Panc1 (cell line): ENCODE measurements at regions not wholly inside any gene's neighbourhood (a gene's known extent, or its start where the extent isn't known, plus 50 kb on each side); places are given as distances from the start of the nearest gene placed in this dataset.

ENCODE experiments used
- ATAC-seq: fragments of 200-7000 bp; cut with Tn5 transposase; 2 replicates; pipeline ENCODE4 v1.9.1; 2020; ENCODE audit warnings: mild to moderate bottlenecking, moderate library complexity
- BruUV-seq: library from RNA; stranded (reverse); fragments of 400-500 nt; replicated peaks from 2 replicates; lab custom pipeline; 2021; lab: Mats Ljungman, UMichigan
- CTCF ChIA-PET: fragments of 300-600 bp; sonication (Branson Sonifier 250); formaldehyde crosslinking; loops from one replicate; lab custom pipeline; 2022; ENCODE audit warnings: antibody characterized with exemption; lab: Charles Lee
- POLR2A ChIA-PET: fragments of 300-600 bp; sonication (Branson Sonifier 250); formaldehyde crosslinking; loops from one replicate; lab custom pipeline; 2022; ENCODE audit warnings: antibody characterized with exemption; lab: Charles Lee
- DNase-seq: peaks from one replicate; pipeline ENCODE4 v3.0.0-alpha.2; 2010; ENCODE audit warnings: low read depth, low spot score
- H3K27ac ChIP-seq: 2 replicates; pipeline ENCODE4 v1.5.1; 2011; ENCODE audit warnings: mild to moderate bottlenecking, low read length, inconsistent platforms
- H3K27me3 ChIP-seq: fragments of 200-500 bp; sonication (Bioruptor generic); 2 replicates; pipeline ENCODE4 v1.6.0; 2014; ENCODE audit warnings: low read length, inconsistent platforms; ENCODE audit not compliant: control insufficient read depth, insufficient read depth
- H3K36me3 ChIP-seq: fragments of 200-500 bp; sonication (Bioruptor generic); 2 replicates; pipeline ENCODE4 v1.5.1; 2014; ENCODE audit warnings: inconsistent platforms, mild to moderate bottlenecking, low read length, moderate library complexity; ENCODE audit not compliant: control insufficient read depth, insufficient read depth
- H3K4me1 ChIP-seq: 2 replicates; pipeline ENCODE4 v1.5.1; 2011; ENCODE audit warnings: inconsistent platforms, mild to moderate bottlenecking, low read length, moderate library complexity; ENCODE audit not compliant: control insufficient read depth, insufficient read depth
- H3K4me3 ChIP-seq, 2 experiments: 2 replicates each; pipeline ENCODE4 v1.5.1; 2011 to 2012; ENCODE audit warnings: low read depth in 2 of 2, low read length in 2 of 2, mild to moderate bottlenecking in 2 of 2, inconsistent platforms in 1 of 2, moderate library complexity in 1 of 2
- H3K9me3 ChIP-seq: fragments of 200-500 bp; sonication (Bioruptor generic); 2 replicates; pipeline ENCODE4 v1.5.1; 2014; ENCODE audit warnings: low read depth, mild to moderate bottlenecking, inconsistent platforms, low read length, moderate library complexity; ENCODE audit not compliant: control insufficient read depth, insufficient read depth
- CTCF ChIP-seq: fragments of 450-650 bp; IDR thresholded peaks from 2 replicates; pipeline ENCODE4 v1.5.1; 2017; ENCODE audit warnings: mild to moderate bottlenecking
- POLR2AphosphoS5 ChIP-seq: IDR thresholded peaks from 2 replicates; pipeline ENCODE4 v1.6.1; 2012; ENCODE audit warnings: mild to moderate bottlenecking, low read depth, low read length, moderate library complexity
- SIN3A ChIP-seq: IDR thresholded peaks from 2 replicates; pipeline ENCODE4 v1.6.1; 2012; ENCODE audit warnings: low read depth, mild to moderate bottlenecking, low read length, moderate library complexity, borderline replicate concordance; ENCODE audit not compliant: insufficient read depth
- TCF7L2 ChIP-seq: IDR thresholded peaks from 2 replicates; pipeline ENCODE4 v1.6.1; 2011; ENCODE audit warnings: mild to moderate bottlenecking, low read depth, low read length, inconsistent platforms
- in situ Hi-C: cut with HindIII; loops from 2 replicates; pipeline ENCODE4 v1.10.0; 2016; ENCODE audit warnings: low sequenced_read_pairs, low pct_unique_long_range_greater_than_20kb
- intact Hi-C: fragments of 100-400 bp; cut with micrococcal nuclease; formaldehyde crosslinking; loops from one replicate; pipeline ENCODE4 v1.10.0; 2022; ENCODE audit not compliant: unreplicated experiment
- TF ChIP-seq, protein P1 (sequence below), 2 experiments: IDR thresholded peaks; 2 replicates each; pipeline ENCODE4 v1.6.1; 2011 to 2012; ENCODE audit warnings: low read depth in 2 of 2, control low read depth in 1 of 2, low read length in 1 of 2, mild to moderate bottlenecking in 1 of 2, moderate library complexity in 1 of 2; ENCODE audit not compliant: insufficient read depth in 1 of 2

- Histone ChIP-seq H3K4me3 (no peak overlapping the region), H3K27ac (no peak overlapping the region), H3K36me3 (no peaks in the 10 kb centered on the region), H3K4me1 (no peaks in the 10 kb centered on the region), H3K27me3 (peaks cover 2% of the 10 kb centered on the region; the same call in 1 of the 2 replicates), H3K9me3 (no peaks in the 10 kb centered on the region)
- ChIA-PET CTCF (interaction anchor here (0.8 kb wide), 1 partner anchor 181 kb away, joined by 4 read pairs; no protein-coding TSS in a partner anchor), POLR2A (no interaction called here)
- ATAC-seq: no peak
- TF ChIP-seq POLR2AphosphoS5 (no peak), TCF7L2 (no peak), SIN3A (no peak), CTCF (no peak)
- TF ChIP-seq, protein P1, sequence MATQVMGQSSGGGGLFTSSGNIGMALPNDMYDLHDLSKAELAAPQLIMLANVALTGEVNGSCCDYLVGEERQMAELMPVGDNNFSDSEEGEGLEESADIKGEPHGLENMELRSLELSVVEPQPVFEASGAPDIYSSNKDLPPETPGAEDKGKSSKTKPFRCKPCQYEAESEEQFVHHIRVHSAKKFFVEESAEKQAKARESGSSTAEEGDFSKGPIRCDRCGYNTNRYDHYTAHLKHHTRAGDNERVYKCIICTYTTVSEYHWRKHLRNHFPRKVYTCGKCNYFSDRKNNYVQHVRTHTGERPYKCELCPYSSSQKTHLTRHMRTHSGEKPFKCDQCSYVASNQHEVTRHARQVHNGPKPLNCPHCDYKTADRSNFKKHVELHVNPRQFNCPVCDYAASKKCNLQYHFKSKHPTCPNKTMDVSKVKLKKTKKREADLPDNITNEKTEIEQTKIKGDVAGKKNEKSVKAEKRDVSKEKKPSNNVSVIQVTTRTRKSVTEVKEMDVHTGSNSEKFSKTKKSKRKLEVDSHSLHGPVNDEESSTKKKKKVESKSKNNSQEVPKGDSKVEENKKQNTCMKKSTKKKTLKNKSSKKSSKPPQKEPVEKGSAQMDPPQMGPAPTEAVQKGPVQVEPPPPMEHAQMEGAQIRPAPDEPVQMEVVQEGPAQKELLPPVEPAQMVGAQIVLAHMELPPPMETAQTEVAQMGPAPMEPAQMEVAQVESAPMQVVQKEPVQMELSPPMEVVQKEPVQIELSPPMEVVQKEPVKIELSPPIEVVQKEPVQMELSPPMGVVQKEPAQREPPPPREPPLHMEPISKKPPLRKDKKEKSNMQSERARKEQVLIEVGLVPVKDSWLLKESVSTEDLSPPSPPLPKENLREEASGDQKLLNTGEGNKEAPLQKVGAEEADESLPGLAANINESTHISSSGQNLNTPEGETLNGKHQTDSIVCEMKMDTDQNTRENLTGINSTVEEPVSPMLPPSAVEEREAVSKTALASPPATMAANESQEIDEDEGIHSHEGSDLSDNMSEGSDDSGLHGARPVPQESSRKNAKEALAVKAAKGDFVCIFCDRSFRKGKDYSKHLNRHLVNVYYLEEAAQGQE (IDR thresholded peaks at IDR 0.05; ENCODE audit: insufficient read depth in 1 of 2, low read depth in 2 of 2, low read length in 1 of 2): no peak
- no peak for DNase-seq
- intact Hi-C loops: loop anchor here (10.0 kb wide), 1 partner anchor 239 kb away; the partner anchor contains the start of gene NECTIN1
- in situ Hi-C loops: no loop called here
- no TSS peak for BruUV-seq
These were observed 63.0 kb upstream of the THY1 start for GRCh38 chr11:119486016-119486415.

GRCh38 chr11:119484741-119485605 lies 62.0 kb upstream of the THY1 start:
- ATAC-seq (0 out of 2 replicates have a peak, but pooled peaks have one; percentile 16), DNase-seq (no peak)
- Histone ChIP-seq H3K4me3 (no peak overlapping the region), H3K27ac (no peak overlapping the region), H3K27me3 (peaks cover 2% of the 10 kb centered on the region; the same call in 1 of the 2 replicates), H3K9me3 (no peaks in the 10 kb centered on the region), H3K4me1 (no peaks in the 10 kb centered on the region), H3K36me3 (no peaks in the 10 kb centered on the region)
- POLR2A ChIA-PET: no interaction called here
- in situ Hi-C loops: no loop called here
- intact Hi-C loops: loop anchor here (5.0 to 10.0 kb wide), 3 partner anchors 182 to 527 kb away; partner anchors contain the start of gene NECTIN1
- CTCF ChIA-PET: interaction anchor here (0.8 kb wide), 1 partner anchor 40 kb away, joined by 11 read pairs; no protein-coding TSS in a partner anchor
- TF ChIP-seq POLR2AphosphoS5 (no peak), TCF7L2 (no peak), CTCF (peak; percentile 34; the same call in 1 of the 2 replicates), SIN3A (no peak)
- BruUV-seq: no TSS peak
